MCF 10A (cell line): ENCODE measurements at regions not wholly inside any gene's neighbourhood (a gene's known extent, or its start where the extent isn't known, plus 50 kb on each side); places are given as distances from the start of the nearest gene placed in this dataset.

Experiments used
- BruUV-seq: library from RNA; stranded (reverse); fragments of 400-500 nt; replicated peaks from 2 replicates; lab custom pipeline; 2021; lab: Mats Ljungman, UMichigan
- CTCF ChIA-PET: fragments of 300-600 bp; sonication (Branson Sonifier 250); formaldehyde crosslinking; extraction: SDS; loops from one replicate; lab custom pipeline; 2021; ENCODE audit warnings: antibody characterized with exemption, inconsistent platforms; lab: Yijun Ruan, JAX
- POLR2A ChIA-PET: fragments of 300-600, 350-650 bp; sonication (Branson Sonifier 250); formaldehyde crosslinking; extraction: SDS; loops from one replicate; lab custom pipeline; 2020; ENCODE audit warnings: antibody characterized with exemption, inconsistent platforms; lab: Yijun Ruan, JAX
- DNase-seq: peaks from one replicate; pipeline ENCODE4 v3.0.0-alpha.2; 2018; ENCODE audit not compliant: unreplicated experiment
- H3K27ac Mint-ChIP-seq: one replicate; pipeline ENCODE4 v1.8.0; 2022; ENCODE audit warnings: mild to moderate bottlenecking, low read depth, mixed read lengths; ENCODE audit not compliant: unreplicated experiment
- H3K27me3 Mint-ChIP-seq: one replicate; pipeline ENCODE4 v1.8.0; 2022; ENCODE audit warnings: mixed read lengths; ENCODE audit not compliant: insufficient read depth, unreplicated experiment
- H3K36me3 Mint-ChIP-seq: one replicate; pipeline ENCODE4 v1.8.0; 2022; ENCODE audit warnings: mild to moderate bottlenecking, moderate library complexity, mixed read lengths; ENCODE audit not compliant: insufficient read depth, unreplicated experiment
- H3K4me1 Mint-ChIP-seq: one replicate; pipeline ENCODE4 v1.8.0; 2022; ENCODE audit warnings: mixed read lengths; ENCODE audit not compliant: insufficient read depth, unreplicated experiment
- H3K4me3 Mint-ChIP-seq: one replicate; pipeline ENCODE4 v1.8.0; 2022; ENCODE audit warnings: mild to moderate bottlenecking, moderate library complexity, mixed read lengths; ENCODE audit not compliant: unreplicated experiment
- H3K9me3 Mint-ChIP-seq: one replicate; pipeline ENCODE4 v1.8.0; 2022; ENCODE audit warnings: mixed read lengths; ENCODE audit not compliant: unreplicated experiment
- CTCF ChIP-seq: fragments of 200-600 bp; IDR thresholded peaks from one replicate; pipeline ENCODE4 v1.8.0; 2022; ENCODE audit warnings: antibody characterized with exemption, mild to moderate bottlenecking; ENCODE audit not compliant: unreplicated experiment
- intact Hi-C: fragments of 100-400 bp; cut with micrococcal nuclease; formaldehyde crosslinking; loops from 2 replicates; pipeline ENCODE4 v1.14.1; 2022

GRCh38 chr14:34368971-34369647 is 92.9 kb downstream of the SPTSSA start:
- Mint-ChIP-seq H3K4me3 (peak overlapping the region; percentile 18), H3K9me3 (no peaks in the 10 kb centered on the region), H3K36me3 (peaks cover 5% of the 10 kb centered on the region), H3K27ac (peak overlapping the region; percentile 83), H3K4me1 (peaks cover 55% of the 10 kb centered on the region), H3K27me3 (no peaks in the 10 kb centered on the region)
- peak; percentile 52 for DNase-seq
- ChIA-PET CTCF (interaction anchor here (1.1 to 1.3 kb wide), 2 partner anchors 14 to 37 kb away, joined by 4 read pairs; no protein-coding TSS in a partner anchor), POLR2A (interaction anchor here (0.6 to 2.4 kb wide), 11 partner anchors 9 to 128 kb away, joined by 3 to 10 read pairs (median 3); partner anchors contain the start of gene SPTSSA)
- BruUV-seq: no TSS peak
- intact Hi-C loops: loop anchor here (10.0 kb wide), 1 partner anchor 126 kb away; no protein-coding TSS in a partner anchor
- TF ChIP-seq CTCF: no peak

GRCh38 chr14:34368115-34368970 is 93.7 kb downstream of the SPTSSA start:
- ChIA-PET POLR2A (interaction anchor here (0.6 to 2.4 kb wide), 13 partner anchors 9 to 128 kb away, joined by 3 to 10 read pairs (median 3); partner anchors contain the start of gene SPTSSA), CTCF (interaction anchor here (0.6 to 4.5 kb wide), 5 partner anchors 13 to 130 kb away, joined by 4 to 23 read pairs (median 4); no protein-coding TSS in a partner anchor)
- peak; percentile 86 for DNase-seq

GRCh38 chr14:34365309-34365915 is 96.6 kb downstream of the SPTSSA start:
- no peaks in the 10 kb centered on the region for H3K9me3 Mint-ChIP-seq
- no peak for DNase-seq
- no peak overlapping the region for H3K27ac Mint-ChIP-seq
- H3K4me1 Mint-ChIP-seq: peaks cover 62% of the 10 kb centered on the region
- no peak overlapping the region for H3K4me3 Mint-ChIP-seq
- H3K27me3 Mint-ChIP-seq: no peaks in the 10 kb centered on the region
- peaks cover 5% of the 10 kb centered on the region for H3K36me3 Mint-ChIP-seq
- no peak for TF ChIP-seq CTCF
- intact Hi-C loops: loop anchor here (10.0 kb wide), 1 partner anchor 129 kb away; no protein-coding TSS in a partner anchor
- no TSS peak for BruUV-seq
- CTCF ChIA-PET: interaction anchor here (0.6 to 5.6 kb wide), 10 partner anchors 12 to 141 kb away, joined by 3 to 41 read pairs (median 4); no protein-coding TSS in a partner anchor
- POLR2A ChIA-PET: interaction anchor here (0.6 to 2.3 kb wide), 9 partner anchors 10 to 133 kb away, joined by 3 to 10 read pairs (median 3); no protein-coding TSS in a partner anchor

More at GRCh38 chr14:34368115-34368970, 93.7 kb downstream of the SPTSSA start:
- peaks cover 61% of the 10 kb centered on the region for H3K4me1 Mint-ChIP-seq
- H3K9me3 Mint-ChIP-seq: no peaks in the 10 kb centered on the region
- no peak overlapping the region for H3K4me3 Mint-ChIP-seq
- BruUV-seq: no TSS peak
- intact Hi-C loops: loop anchor here (10.0 kb wide), 1 partner anchor 126 kb away; no protein-coding TSS in a partner anchor
- no peaks in the 10 kb centered on the region for H3K27me3 Mint-ChIP-seq
- H3K27ac Mint-ChIP-seq: peak overlapping the region; percentile 83
- TF ChIP-seq CTCF: no peak
- peaks cover 5% of the 10 kb centered on the region for H3K36me3 Mint-ChIP-seq
